GM21367 (cell line): ENCODE measurements at regions not wholly inside any gene's neighbourhood (a gene's known extent, or its start where the extent isn't known, plus 50 kb on each side); places are given as distances from the start of the nearest gene placed in this dataset.

ENCODE experiments used
- ATAC-seq: cut with Tn5 transposase; IDR thresholded peaks from one replicate; pipeline ENCODE4 v1.9.1; 2021; ENCODE audit not compliant: unreplicated experiment

DNA sequence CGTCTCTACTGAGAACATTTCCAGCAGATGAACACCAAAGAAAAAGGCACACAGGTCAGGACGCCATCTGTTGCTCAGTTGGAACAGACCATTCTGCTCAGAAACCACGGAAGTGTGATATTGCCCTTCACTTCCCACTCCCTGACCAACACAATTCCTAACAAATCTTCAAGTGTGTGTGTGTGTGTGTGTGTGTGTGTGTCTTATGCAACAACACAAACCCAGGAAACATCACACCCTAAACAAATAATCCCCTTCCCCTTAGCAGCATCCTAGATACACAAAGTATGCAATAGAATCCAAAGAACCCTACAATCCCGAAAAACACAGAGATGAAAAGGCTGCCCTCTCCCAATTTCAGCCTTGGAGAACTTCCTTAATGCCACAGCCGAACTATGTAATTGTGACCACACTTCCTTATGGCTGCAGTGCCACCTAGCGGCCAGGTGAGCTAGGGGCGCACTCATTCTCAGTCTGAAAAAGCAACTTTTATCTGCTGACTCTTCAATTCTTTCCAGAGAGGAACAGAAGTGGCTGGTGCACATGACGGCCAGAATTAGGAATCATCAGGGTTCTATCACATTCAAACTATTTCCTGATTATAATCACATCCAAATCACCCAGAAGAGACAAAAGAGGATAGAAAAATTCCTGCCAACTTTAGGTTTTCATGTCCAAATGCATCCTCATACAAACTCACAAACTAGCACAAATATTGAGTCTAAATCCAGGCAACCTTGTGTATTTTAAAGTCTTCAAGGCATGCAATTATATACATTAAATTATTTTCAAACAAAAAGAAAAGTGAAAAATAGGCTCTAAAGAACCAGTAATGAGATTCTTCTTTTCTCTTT, 164.9 kb downstream of the DHX15 start:
- peak; percentile 90 for ATAC-seq

GRCh38 chr4:24417206-24417605, 167.1 kb downstream of the DHX15 start:
- no peak for ATAC-seq

GRCh38 chr4:24416293-24416692, 168.1 kb downstream of the DHX15 start:
- ATAC-seq = no peak

GRCh38 chr4:24413311-24413784, 171.0 kb downstream of the DHX15 start:
- no peak for ATAC-seq

DNA sequence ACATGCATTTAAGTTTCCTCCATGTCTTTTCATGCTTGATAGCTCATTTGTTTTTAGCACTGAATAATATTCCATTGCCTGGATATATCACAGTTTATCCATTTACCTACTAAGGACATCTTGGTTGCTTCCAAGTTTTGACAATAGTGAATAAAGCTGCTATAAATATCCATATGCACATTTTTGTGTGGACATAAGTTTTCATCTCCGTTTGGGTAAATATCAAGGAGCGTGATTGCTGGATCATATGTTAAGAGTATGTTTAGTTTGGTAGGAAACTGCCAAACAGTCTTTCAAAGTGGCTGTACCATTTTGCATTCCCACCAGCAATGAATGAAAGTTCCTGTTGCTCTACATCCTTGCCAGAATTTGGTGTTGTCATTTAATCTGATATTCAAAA, 172.5 kb downstream of the DHX15 start:
- ATAC-seq = no peak

DNA sequence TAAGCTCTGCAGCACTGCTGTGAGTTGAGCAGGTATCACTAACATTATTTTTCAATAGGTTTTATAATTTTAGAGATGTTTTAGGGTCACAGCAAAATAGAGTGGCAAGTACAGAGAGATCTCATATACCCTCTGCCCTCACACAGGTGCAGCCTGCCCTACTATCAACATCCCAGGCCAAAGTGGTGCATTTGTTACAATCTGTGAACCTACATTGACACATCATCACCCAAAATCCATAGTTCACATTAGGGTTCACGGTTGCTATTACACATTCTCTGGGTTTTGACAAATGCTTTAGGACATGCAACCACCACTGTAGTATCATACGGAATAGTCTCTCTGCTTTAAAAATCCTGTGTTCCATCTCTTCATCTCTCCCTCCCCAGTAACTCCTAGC, 173.1 kb downstream of the DHX15 start:
- no peak for ATAC-seq

DNA sequence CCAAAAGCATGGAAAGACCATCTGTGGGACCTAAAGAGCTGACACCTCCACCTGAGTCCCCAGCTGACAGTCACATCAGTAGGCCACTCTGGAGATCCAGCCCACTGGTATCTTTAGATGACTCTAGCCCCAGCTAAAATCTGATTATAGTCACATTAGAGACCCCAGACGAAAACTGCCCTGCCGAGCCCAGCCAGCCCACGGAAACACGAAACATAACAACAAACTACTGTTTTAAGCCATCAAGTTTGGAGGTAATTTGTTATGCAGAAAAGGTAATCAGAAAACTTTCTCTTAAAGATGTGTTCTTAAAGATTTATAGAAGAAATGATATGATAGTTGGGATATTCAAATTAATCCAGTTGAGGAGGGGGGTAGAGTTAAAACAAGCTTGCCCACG, 175.7 kb downstream of the DHX15 start:
- ATAC-seq = no peak

GRCh38 chr4:24405926-24406325, 178.4 kb downstream of the DHX15 start:
- ATAC-seq = no peak

- ATAC-seq = no peak
Measured at GRCh38 chr4:24405341-24405740, 179.0 kb downstream of the DHX15 start.

- no peak for ATAC-seq
Measured at GRCh38 chr4:24404281-24404680, 180.1 kb downstream of the DHX15 start.

DNA sequence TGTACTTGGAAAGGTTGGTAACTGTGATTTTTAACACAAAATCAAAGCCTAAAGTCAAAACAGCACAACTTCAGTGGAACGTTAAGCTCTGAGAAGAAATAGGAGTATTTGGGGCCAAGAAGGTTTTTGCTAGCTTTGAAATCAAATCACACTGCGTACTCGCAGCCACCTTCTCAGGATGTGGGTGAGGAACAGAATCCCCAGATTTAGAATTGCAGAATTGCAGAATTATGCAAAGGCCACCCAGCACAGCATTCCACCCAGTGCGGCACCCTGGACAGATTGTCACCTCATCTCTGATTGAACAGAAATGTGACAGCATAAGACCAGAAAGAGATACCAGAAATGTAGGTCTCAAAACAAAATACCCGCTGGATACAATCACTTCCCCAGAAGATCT, 181.1 kb downstream of the DHX15 start:
- no peak for ATAC-seq

- ATAC-seq = no peak
Measured at GRCh38 chr4:24400537-24400936, 183.8 kb downstream of the DHX15 start.

GRCh38 chr4:24396988-24397387, 187.4 kb downstream of the DHX15 start:
- ATAC-seq = no peak

DNA sequence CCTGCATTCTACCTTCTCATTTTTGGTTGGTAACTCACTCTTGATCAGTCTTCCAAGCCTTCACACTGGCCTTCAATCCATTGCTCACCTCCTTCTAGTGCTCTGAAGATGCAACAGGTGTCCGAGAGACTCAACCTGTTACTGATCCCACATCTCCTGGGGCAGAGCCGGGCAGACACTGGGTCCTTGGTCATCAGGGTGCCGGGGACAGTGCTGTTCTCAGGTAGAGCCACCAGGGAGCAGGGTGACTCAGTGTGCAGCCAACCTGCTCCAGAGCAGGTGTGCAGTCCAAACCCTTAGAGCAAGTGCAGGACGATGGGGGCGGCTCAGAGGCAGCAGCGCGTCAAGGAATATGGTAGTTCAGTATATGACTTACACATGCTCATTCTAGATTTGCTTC, 188.4 kb downstream of the DHX15 start:
- no peak for ATAC-seq

GRCh38 chr4:24394041-24394440, 190.3 kb downstream of the DHX15 start:
- ATAC-seq = no peak

- ATAC-seq = no peak
Measured at GRCh38 chr4:24392613-24393012, 191.7 kb downstream of the DHX15 start.

DNA sequence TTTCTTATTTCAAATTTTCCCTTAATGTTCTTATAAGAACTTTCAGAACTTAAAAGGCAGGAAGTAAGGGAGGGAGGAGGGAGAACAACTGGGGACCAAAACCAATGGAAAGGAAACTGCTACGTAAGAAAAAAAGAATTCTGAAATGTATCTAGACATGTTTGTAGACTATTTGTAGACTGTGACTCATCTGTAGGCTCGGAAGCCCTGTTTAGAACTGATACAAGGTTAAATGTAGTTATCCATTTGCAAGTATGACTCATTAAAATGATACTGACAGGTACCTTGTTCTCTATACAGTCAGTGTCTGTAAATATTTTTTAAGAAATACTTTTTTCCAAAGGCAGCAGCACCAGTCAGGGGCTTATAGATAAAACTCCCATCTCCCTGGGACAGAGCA, 202.0 kb downstream of the DHX15 start:
- ATAC-seq = peak; percentile 91

- ATAC-seq = no peak
Measured at GRCh38 chr4:24380957-24381665, 203.2 kb downstream of the DHX15 start.

- no peak for ATAC-seq
Measured at GRCh38 chr4:24373704-24374103, 210.7 kb downstream of the DHX15 start.

DNA sequence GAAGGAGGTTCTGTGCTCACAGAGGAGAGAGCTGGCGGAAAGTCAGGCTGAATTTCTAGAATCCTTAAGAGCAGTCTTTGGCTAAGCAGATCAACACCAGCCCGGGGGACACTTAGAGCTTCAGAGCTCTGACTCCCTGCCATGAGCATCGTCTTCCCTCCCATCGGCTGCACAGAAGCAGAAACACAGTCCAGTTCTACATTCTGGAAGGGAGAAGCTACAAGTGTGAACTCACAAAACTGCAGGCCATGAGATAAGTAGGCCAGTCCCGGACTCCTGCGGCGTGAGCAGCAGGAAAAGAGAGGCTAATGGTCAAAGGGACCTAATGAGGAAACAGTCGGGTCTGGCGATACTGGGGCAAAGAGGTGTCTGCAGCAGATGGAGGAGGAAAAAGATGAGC, 211.5 kb downstream of the DHX15 start:
- ATAC-seq = no peak

DNA sequence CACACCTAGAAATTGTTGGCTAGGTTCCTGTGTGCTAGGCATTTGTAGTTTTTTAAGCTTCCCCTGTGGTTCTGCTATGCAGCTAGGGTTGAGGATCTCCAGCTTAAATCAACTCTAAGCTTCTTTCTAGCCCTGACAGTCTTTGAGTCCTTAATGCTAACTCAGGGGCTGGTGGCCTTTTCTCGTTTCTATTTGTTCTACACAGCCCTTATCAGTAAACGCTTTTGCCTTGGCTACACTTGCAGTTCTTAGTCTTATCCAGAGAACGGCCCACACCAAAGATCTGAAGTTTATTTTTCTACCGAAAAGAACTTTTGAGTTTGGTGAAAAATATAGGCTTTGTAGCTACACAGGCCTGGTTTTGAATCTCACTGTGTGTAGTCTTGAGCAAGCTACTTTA, 212.0 kb downstream of the DHX15 start:
- ATAC-seq = no peak

DNA sequence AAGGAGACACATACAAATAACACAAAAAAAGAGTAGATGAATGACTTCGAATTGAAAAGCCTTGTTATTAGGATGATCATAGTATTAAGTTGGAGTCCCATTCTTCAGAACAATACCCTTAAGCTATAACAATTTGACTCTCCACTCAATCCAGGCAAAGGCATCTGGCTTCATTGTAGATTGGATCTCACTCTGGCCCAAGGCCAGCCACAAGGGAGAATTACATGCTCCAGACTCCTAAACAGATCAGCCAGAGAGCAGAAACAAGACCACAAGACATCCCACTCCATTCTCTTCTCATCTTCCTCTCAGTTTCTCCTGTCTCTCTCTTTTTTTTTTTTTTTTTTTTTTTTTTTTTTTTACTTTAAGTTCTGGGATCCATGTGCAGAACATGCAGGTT, 213.9 kb downstream of the DHX15 start:
- ATAC-seq = no peak
